ENCODE measurements at regions not wholly inside any gene's neighbourhood (a gene's known extent, or its start where the extent isn't known, plus 50 kb on each side); places are given as distances from the start of the nearest gene placed in this dataset.
"Not testable (repeated sequence)": the region's sequence is repeated elsewhere in the genome, so short reads cannot be mapped to it uniquely, and the experiment has no call there.

GRCh38 chr6:74510878-74511277 lies 695.0 kb downstream of the COL12A1 start:
- in situ Hi-C loops (cut with HindIII; ENCODE audit: low pct_unique_long_range_greater_than_20kb, low sequenced_read_pairs), result no loop called here
- no peak for DNase-seq (ENCODE audit: low read depth)

GRCh38 chr6:74507649-74508048 lies 698.2 kb downstream of the COL12A1 start:
- DNase-seq (ENCODE audit: low read depth), result no peak
- in situ Hi-C loops (cut with HindIII; ENCODE audit: low pct_unique_long_range_greater_than_20kb, low sequenced_read_pairs), result no loop called here

- in situ Hi-C loops (cut with HindIII; ENCODE audit: low pct_unique_long_range_greater_than_20kb, low sequenced_read_pairs), result no loop called here
- DNase-seq (ENCODE audit: low read depth), result peak; percentile 4
Observed at GRCh38 chr6:74505391-74505790, 700.5 kb downstream of the COL12A1 start.

GRCh38 chr6:74504941-74505340 lies 700.9 kb downstream of the COL12A1 start:
- no peak for DNase-seq (ENCODE audit: low read depth)
- in situ Hi-C loops (cut with HindIII; ENCODE audit: low pct_unique_long_range_greater_than_20kb, low sequenced_read_pairs), result no loop called here

GRCh38 chr6:74492587-74492986 lies 713.3 kb downstream of the COL12A1 start:
- in situ Hi-C loops (cut with HindIII; ENCODE audit: low pct_unique_long_range_greater_than_20kb, low sequenced_read_pairs), result no loop called here
- no peak for DNase-seq (ENCODE audit: low read depth)

GRCh38 chr6:74491844-74492374 lies 713.9 kb downstream of the COL12A1 start:
- DNase-seq (ENCODE audit: low read depth), result no peak
- in situ Hi-C loops (cut with HindIII; ENCODE audit: low pct_unique_long_range_greater_than_20kb, low sequenced_read_pairs), result no loop called here

GRCh38 chr6:74488726-74489125 lies 717.1 kb downstream of the COL12A1 start:
- DNase-seq (ENCODE audit: low read depth); in situ Hi-C loops (cut with HindIII; ENCODE audit: low pct_unique_long_range_greater_than_20kb, low sequenced_read_pairs): not testable (repeated sequence)

GRCh38 chr6:74482180-74482579 lies 723.7 kb downstream of the COL12A1 start:
- no peak for DNase-seq (ENCODE audit: low read depth)
- in situ Hi-C loops (cut with HindIII; ENCODE audit: low pct_unique_long_range_greater_than_20kb, low sequenced_read_pairs), result no loop called here

- in situ Hi-C loops (cut with HindIII; ENCODE audit: low pct_unique_long_range_greater_than_20kb, low sequenced_read_pairs), result no loop called here
- no peak for DNase-seq (ENCODE audit: low read depth)
Observed at GRCh38 chr6:74480561-74480960, 725.3 kb downstream of the COL12A1 start.

GRCh38 chr6:74479960-74480359 lies 725.9 kb downstream of the COL12A1 start:
- DNase-seq (ENCODE audit: low read depth), result no peak

GRCh38 chr6:74479420-74479819 lies 726.4 kb downstream of the COL12A1 start:
- no peak for DNase-seq (ENCODE audit: low read depth)
- in situ Hi-C loops (cut with HindIII; ENCODE audit: low pct_unique_long_range_greater_than_20kb, low sequenced_read_pairs), result no loop called here

More at GRCh38 chr6:74479960-74480359, 725.9 kb downstream of the COL12A1 start:
- in situ Hi-C loops (cut with HindIII; ENCODE audit: low pct_unique_long_range_greater_than_20kb, low sequenced_read_pairs), result no loop called here

- in situ Hi-C loops (cut with HindIII; ENCODE audit: low pct_unique_long_range_greater_than_20kb, low sequenced_read_pairs); DNase-seq (ENCODE audit: low read depth): not testable (repeated sequence)
Observed at GRCh38 chr6:74474046-74474445, 731.8 kb downstream of the COL12A1 start.

GRCh38 chr6:74468552-74468951 lies 737.3 kb downstream of the COL12A1 start:
- in situ Hi-C loops (cut with HindIII; ENCODE audit: low pct_unique_long_range_greater_than_20kb, low sequenced_read_pairs); DNase-seq (ENCODE audit: low read depth): not testable (repeated sequence)

- no peak for DNase-seq (ENCODE audit: low read depth)
- in situ Hi-C loops (cut with HindIII; ENCODE audit: low pct_unique_long_range_greater_than_20kb, low sequenced_read_pairs), result no loop called here
Observed at GRCh38 chr6:74467533-74468215, 738.2 kb downstream of the COL12A1 start.

GRCh38 chr6:74466572-74466971 lies 739.3 kb downstream of the COL12A1 start:
- in situ Hi-C loops (cut with HindIII; ENCODE audit: low pct_unique_long_range_greater_than_20kb, low sequenced_read_pairs), result no loop called here
- no peak for DNase-seq (ENCODE audit: low read depth)

GRCh38 chr6:74459260-74459659 lies 746.6 kb downstream of the COL12A1 start:
- in situ Hi-C loops (cut with HindIII; ENCODE audit: low pct_unique_long_range_greater_than_20kb, low sequenced_read_pairs), result no loop called here
- no peak for DNase-seq (ENCODE audit: low read depth)

GRCh38 chr6:74458536-74458935 lies 747.3 kb downstream of the COL12A1 start:
- in situ Hi-C loops (cut with HindIII; ENCODE audit: low pct_unique_long_range_greater_than_20kb, low sequenced_read_pairs), result no loop called here
- DNase-seq (ENCODE audit: low read depth), result no peak

- in situ Hi-C loops (cut with HindIII; ENCODE audit: low pct_unique_long_range_greater_than_20kb, low sequenced_read_pairs), result no loop called here
- DNase-seq (ENCODE audit: low read depth), result no peak
Observed at GRCh38 chr6:74455786-74456185, 750.1 kb downstream of the COL12A1 start.

- DNase-seq (ENCODE audit: low read depth), result no peak
- in situ Hi-C loops (cut with HindIII; ENCODE audit: low pct_unique_long_range_greater_than_20kb, low sequenced_read_pairs), result no loop called here
Observed at GRCh38 chr6:74451953-74452352, 753.9 kb downstream of the COL12A1 start.

- no peak for DNase-seq (ENCODE audit: low read depth)
- in situ Hi-C loops (cut with HindIII; ENCODE audit: low pct_unique_long_range_greater_than_20kb, low sequenced_read_pairs), result no loop called here
Observed at GRCh38 chr6:74448850-74449249, 752.8 kb downstream of the CD109 start.
